Posterior vena cava (tissue), 2 donors: ENCODE measurements at regions not wholly inside any gene's neighbourhood (a gene's known extent, or its start where the extent isn't known, plus 50 kb on each side); places are given as distances from the start of the nearest gene placed in this dataset.
"Not testable (repeated sequence)": the region's sequence is repeated elsewhere in the genome, so short reads cannot be mapped to it uniquely, and the experiment has no call there.

Source experiments
- DNase-seq: peaks from one replicate; pipeline ENCODE4 v3.0.0-alpha.2; 2020; ENCODE audit warnings: low spot score
- intact Hi-C, 2 donors: fragments of 100-400 bp; cut with DNase I; formaldehyde crosslinking; loops; one replicate each; pipeline versions ENCODE4 v1.14.1 to v1.14.2; 2022 to 2023
- donor health status: DM: yes; HTN: yes; CAD: no.
- donor health status: DM: yes; HTN: yes; CAD: no.

DNA sequence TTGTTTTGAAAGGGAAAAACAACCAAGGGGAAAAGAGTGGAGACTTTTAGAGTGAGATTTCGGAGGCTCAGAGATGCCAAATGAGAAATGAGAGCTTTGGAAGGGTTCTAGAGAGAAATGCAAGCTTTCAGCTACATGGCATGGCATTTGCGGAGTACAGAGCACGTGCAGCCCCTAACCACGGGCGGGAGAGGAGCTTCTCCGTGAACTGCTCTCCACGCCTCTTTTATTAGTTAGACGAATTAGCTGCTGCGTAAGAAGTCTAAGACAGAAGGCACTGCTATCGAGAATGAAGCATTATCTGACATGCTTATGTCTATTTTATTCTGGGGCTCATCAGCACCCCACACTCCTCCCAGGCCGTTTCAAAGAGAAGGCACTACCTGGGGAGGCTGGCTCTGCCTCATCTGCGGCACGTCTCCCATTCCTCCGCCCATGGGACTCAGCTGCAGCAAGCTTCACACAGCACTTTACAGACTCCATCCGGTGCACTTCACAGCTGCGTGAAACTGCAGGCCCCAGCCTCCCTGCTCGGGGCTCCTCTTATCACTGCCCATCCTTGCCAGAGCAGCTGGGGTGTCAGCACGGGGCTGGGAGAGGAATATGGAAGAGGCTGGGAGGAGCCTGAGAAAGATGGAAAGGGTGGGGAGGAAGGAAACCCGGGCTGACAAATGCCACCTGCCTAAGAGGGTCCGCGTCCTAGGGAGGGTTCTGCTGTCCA is 207.3 kb upstream of the APCDD1 start:
- intact Hi-C loops = no loop called here
- no peak for DNase-seq

DNA sequence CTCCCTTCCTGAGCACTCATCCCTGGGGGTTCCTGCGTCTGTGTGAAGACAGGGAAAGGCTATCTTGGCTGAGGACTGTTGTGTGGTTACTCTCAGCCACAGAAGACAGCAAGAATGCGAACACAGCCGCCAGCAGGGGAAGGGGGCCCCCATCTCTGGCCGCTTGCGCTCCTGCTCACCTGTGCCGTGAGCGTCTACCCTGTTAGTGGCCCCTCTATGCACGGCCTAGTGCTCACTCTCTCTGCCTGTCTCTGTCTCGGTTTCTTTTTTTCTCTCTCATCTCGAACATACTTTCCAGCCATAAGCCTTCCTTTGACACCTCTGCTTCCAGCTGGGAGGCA is 206.7 kb upstream of the APCDD1 start:
- intact Hi-C loops = no loop called here
- DNase-seq = no peak

DNA sequence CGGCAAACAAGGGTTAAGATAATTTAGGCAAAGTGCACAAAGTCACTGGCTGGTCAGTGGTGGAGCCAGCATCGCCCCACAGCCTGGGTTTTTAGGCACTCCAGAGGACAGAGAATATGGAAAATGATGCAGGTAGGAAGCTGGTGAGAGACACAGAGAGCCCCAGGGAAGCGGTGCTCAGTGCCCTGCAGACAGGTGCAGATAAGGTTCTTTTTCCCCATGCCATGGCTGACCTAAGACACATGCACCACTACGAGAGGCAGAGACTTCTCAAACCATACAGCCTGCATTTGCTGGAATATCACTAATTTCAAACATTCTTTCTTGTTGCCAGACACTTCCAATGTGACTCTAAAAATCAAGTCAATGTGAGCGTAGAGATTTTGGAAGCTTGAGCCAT is 205.7 kb upstream of the APCDD1 start:
- intact Hi-C loops = no loop called here
- no peak for DNase-seq

DNA sequence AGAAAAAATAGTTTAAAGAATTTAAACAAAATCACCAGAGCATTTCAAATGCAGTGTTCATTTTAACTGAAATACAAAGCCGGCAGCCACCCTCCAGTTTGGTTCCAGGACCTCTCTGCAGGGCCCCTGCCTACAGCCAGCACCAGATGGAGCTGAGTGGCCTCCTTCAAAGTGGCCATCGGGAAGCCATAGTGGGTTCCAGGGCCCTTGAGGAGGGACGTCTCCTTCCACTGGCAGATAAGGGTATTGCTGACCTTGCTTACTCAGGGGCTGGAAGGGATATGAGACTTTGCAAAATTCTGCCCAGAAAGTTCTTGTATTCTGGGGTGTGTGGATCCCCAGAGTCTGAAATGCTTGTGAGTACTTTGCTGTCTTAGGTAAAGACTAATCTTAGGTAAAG is 205.2 kb upstream of the APCDD1 start:
- no peak for DNase-seq
- intact Hi-C loops = no loop called here

DNA sequence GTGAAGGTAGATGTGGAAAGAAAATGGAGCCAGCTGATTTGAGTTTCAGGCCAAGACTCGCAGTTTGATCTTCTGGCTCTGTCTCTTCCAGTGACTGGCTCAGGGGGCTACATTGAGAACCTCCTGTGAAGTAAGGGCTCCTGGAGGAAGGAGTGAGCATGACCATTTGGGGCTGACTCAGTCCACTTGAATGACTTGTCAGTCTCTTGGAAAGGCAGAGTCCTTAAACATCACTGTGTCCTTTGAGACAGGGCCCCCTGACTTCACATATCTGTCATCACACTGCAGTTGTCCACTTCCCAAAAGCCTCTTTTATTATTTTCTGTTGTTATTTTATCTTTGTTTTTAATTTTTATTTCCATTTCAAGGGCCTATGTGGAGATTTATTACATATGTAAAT is 204.6 kb upstream of the APCDD1 start:
- DNase-seq = no peak
- intact Hi-C loops = no loop called here

DNA sequence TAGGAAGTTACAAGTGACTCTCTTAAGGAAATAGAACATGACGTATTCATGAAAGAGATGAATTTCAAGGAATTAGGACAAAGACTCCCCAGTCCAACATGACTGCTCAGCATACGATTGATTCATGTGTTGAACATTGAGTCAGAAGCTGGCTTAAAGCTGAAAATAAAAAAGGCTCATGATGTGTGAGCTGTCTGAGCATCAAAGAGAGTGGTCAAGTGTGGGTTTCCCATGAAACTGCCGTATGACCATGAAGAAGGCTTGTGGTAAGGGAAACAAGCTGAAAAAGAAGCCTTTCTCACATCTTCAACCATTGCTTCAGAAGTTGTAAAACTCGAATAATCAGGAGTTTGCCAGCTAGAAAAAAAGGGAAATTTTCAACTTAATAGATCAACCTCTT is 201.9 kb upstream of the APCDD1 start:
- intact Hi-C loops = no loop called here
- no peak for DNase-seq

DNA sequence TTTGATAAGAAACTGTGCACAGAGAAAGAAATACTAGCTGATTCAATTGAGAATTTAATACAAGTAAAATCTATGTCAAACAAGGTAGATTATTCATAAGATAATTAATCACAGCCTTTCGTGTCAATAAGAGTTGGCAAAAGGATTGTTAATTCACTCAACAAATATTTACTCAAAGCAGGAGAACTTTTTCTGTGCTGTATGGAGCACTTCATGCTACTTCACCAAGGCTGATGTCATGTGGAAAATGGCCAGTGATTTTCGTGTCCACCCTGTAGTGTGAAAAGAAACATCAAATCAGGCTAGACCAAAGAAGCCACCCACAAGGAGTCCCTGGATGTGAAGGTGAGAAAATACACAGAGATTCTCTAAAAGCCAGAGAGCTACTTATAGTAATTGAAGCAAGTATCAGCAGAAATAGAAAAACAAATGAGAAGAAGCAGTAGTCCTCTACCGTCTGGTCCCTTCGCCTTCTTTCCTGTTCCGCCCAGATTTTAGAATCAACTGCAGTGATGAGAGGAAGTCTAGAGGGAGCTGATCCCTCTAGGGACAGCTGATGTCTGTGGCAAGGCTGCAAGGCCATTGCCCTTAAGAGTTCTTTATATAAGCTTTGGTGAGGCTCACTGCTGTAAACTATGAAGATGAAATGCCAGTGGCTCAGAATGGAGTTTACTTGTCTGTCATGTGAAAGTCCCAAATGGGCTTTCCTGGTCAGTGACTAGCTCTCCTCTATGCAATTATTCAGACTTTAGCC is 201.3 kb upstream of the APCDD1 start:
- DNase-seq = no peak
- intact Hi-C loops = no loop called here

DNA sequence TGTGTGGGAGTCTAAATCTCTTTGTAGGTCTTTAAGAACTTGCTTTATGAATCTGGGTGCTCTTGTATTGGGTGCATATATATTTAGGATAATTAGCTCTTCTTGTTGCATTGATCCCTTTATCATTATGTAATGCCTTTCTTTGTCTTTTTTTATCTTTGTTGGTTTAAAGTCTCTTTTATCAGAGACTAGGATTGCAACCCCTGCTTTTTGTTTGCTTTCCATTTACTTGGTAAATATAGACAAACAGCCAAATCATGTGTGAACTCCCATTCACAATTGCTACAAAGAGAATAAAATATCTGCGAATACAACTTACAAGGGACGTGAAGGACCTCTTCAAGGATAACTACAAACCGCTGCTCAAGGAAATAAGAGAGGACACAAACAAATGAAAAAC is 198.2 kb upstream of the APCDD1 start:
- DNase-seq, intact Hi-C loops: not testable (repeated sequence)

DNA sequence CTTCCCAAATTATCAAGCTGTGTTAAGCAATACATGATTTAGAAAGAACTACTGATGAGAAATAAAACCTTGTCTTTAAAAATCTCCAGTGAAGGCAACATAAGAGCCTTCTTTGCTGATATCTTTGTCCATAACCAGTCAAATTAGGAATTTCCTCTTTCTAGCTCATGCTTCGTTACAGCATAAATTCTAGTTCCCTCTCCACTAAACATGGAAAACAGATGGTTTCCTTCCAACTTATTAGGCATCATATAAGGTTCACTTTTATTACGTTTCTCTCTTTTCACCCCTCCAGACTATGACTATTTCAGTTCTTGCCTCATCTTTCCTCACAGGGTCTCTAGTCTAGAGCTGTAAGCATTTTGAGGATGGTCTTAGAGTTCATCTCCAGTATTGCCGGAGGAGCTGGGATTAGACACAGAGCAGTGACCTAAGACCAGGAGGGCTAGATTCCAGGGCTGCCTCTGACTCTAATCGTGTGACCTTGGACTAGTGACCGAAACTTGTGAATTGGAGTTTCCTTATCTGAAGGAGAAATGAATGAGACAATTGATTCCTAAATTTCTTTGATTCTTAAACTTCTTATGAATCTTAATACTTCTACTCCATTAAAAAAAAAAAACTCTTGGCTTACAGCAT is 195.5 kb upstream of the APCDD1 start:
- DNase-seq = no peak
- intact Hi-C loops = no loop called here

DNA sequence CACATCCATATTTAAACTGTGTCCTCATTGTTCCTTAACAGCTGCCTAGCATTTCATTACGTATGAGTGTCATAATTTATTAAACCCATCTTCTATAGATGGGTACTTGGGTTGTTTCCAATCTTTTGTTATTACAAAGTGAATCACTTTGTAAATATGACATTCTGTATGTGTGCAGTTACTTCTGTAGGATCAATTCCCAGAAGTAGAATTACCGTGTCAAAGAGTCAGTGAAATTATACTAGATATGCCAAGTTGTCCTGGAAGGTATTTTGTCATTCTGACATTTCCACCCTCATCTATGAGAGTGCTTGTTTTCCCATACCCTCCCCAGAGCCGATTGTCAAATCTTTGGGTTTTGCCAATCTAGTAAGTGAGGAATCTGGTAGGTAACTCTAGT is 194.5 kb upstream of the APCDD1 start:
- intact Hi-C loops = no loop called here
- no peak for DNase-seq

DNA sequence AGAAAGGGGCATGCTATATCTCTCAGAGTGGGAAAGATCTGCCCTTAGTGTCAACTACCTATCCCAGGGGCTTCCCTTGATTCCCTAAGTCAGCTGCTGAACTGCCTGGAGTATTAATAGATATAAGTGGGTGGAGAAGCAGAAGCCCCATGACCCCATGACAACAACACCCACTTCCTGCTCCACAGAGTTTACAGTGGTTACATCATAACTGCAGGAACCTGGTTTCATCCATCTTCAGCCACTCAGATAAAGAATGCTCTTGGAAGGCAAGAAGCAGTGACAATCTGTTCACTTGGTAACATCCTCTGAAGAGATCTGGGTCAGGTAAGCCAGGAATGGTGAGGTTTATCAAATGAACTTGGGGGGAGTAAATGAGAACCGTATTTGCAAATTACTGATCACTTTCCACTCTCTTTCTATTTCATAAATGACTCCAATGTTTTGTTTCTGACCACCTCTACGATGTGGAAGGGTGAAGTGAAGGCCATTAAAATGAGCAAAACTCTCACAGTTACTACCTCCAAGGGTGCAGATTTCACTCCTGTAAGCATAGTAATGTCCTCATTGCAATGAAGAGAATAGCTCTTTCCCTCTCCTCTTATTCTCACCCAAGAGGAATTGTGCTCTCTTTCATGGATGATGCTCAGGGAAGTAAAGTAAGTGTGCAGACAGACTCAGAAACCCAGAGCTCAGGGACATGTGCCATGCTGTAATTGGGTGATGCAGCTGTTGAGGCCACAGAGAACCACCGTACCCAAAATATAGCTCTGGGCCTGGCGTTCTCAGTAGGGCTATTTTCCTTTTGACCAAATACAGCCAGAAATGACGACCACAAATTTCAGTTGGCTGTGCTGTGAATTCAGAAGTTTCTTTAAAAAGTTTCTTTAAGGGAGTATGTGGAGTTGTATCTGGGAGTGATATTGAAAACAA is 192.8 kb upstream of the APCDD1 start:
- DNase-seq = no peak
- intact Hi-C loops = no loop called here

DNA sequence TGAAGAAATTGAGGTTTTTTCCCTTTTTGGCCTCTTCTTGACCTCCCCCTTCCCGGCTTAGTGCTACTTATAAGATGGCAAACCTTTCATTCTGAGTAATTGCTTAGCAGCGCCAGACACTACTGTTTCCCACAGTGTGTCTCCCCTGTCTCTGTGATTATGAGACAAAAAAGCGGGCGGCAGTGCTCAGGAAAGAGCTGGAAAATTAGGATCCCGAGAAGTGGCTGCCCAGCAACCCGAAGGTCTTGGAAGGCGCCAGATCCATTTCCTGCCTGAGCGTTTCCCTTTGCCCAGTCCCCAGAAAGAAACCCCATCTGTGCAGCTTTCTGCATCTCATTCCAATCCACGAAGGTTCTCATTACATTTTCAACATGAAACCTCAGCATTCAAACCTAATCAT is 191.9 kb upstream of the APCDD1 start:
- intact Hi-C loops = no loop called here
- DNase-seq = no peak

DNA sequence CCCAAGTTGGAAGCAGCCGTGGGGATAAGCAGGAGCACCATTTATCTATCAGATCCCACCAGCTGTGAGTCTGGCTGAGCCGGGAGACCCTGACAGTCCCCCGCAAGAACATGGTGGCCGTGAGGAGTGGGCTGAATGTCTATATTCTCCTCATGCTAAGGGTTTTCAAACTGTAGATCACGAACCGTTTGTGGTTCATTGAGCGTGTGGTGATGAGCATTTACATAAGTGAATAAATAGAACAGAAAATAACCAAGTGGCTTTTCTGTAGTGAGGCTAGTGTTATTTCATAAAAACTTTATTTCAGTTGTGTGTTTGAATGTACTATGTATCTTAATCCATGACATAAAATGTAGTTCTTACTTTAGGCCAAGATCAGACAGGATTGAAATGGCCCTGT is 190.2 kb upstream of the APCDD1 start:
- DNase-seq = no peak
- intact Hi-C loops = no loop called here

DNA sequence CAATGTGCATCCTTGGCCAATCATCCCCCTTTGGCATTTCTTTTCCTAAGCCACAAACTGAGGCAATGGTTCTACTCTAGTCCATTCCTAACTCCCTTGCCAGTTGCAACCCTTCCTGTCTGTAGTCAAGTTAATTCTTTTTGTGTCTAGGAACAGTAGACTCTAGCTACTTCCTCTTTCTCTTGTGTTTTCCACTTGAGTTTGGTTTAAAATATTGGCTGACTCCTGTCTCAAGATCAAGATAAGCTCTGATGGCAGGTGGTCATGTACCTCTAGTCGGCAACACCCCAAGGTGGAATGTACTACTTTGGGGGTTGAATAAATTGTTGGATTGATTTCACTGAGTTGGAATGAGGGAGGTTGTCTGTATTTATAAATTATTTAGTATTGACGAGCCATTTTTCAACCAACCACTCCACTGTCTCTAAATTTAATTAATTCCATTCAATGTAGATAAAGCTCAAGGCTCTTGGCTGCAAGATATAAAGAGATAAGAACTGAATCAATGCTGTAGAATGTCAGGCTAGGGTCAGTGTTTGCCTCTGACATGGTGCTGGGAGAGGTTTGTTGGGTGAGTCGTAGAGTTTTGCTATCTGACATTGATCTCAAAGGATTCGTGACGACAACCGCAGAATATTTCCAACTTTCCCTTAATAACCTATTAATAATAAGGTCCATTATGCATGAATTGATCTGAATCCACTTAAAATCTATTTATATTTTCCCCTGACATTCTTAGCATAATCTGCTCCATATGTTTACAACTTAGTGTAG is 188.7 kb upstream of the APCDD1 start:
- no peak for DNase-seq
- intact Hi-C loops = no loop called here

DNA sequence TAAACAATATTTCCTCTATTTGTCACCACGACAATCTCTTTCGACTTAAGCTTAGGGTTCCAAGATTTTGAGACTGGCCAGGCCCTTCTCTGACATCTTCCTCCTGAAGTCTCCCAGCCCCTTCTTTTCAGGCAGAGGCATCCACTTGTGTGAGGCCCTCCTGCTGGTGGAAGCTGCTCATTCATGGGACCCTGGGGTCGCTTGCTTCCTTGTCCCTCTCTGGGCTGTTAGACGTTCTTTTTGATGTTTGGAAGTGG is 188.2 kb upstream of the APCDD1 start:
- no peak for DNase-seq
- intact Hi-C loops = no loop called here

DNA sequence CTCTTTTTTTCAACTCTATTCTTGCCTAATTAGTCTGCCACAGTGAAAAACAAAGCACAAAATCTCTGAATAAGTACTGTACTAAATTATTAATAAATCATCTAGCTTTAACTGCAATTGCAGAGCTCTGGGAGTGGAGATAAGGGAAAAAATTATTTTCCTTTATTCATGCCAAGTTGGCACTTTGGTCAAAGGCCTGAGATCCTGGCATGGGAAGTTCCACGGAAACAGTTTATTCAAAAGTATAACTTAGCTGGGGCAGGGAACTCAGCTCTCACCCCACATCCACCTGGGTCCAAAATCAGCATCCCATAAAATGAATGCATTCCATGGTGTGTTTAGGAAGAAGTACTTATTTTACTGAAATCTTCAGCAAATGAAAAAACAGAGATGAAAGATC is 185.2 kb upstream of the APCDD1 start:
- DNase-seq = no peak
- intact Hi-C loops = no loop called here

DNA sequence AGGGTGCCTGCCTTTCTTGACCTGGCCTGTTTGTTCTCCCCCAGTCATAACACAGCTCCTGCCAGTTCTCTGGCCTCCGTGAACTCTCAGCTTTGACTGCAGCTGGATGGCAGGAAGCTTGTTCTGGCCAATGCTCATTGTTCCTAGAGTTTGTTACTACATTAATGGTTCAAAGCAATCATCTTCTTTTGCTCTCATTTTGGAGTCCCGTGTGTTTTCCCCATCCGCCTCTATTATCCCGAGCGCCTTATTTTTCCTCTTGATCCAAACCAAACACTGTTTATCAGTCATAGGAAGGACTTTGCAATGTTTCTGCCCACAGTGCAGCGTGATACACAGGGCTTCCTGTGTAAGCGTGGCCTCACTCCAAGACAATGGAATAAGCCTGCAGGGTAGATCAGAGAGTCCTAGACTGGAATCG is 184.3 kb upstream of the APCDD1 start:
- DNase-seq = peak; percentile 83
- intact Hi-C loops = loop anchor here in 1 of 2 donors (5.0 to 10.0 kb wide), 2 partner anchors 52 to 105 kb away; no protein-coding TSS in a partner anchor

DNA sequence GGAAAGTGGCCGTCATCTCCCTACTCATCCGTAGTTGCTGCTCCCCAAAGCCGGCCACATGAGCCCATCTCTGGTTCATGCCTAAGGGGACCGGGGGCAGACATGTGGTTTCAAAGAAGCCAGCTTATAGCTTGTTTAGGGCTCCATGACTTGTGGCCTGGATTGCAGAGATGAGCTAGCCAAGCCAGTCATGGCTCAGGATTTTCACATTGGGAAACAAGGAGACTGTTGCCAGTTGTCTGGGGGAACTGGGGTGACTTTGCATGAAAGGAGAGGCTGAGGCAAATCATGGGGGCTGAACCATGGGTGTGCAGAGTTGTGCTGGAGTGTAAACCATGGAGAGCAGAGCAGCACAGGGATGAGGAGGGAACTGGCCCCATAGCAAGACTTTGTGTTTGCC is 183.0 kb upstream of the APCDD1 start:
- DNase-seq = no peak
- intact Hi-C loops = loop anchor here in 1 of 2 donors (5.0 to 10.0 kb wide), 2 partner anchors 51 to 103 kb away; no protein-coding TSS in a partner anchor

DNA sequence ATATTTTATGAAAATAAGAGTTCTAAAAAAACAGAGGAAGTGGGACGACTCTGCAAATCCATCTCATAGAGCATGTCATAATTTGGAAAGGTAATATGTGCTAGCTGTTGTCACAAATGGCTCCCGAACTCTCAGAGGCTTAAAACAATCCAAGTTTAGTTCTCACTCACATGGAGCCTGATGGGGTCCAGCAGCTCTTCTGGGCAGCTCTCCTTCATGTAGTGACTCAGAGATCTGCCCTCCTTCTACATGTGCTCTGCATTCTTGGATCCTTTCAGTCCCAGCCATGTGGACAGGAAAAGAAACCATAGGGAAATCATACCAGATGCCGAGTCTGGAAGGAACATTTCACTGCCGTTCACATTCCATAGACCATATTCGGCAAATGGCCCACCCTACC is 180.1 kb upstream of the APCDD1 start:
- intact Hi-C loops = loop anchor here in 1 of 2 donors (5.0 to 10.0 kb wide), 2 partner anchors 48 to 100 kb away; no protein-coding TSS in a partner anchor
- DNase-seq = no peak
